DND-41 (cell line): ENCODE measurements at regions not wholly inside any gene's neighbourhood (a gene's known extent, or its start where the extent isn't known, plus 50 kb on each side); places are given as distances from the start of the nearest gene placed in this dataset.

Experiments
- EZH2 ChIP-seq: IDR thresholded peaks from 3 replicates; pipeline ENCODE4 v1.6.1; 2012; ENCODE audit warnings: borderline replicate concordance, low read depth, mild to moderate bottlenecking, moderate library complexity, low read length, inconsistent platforms; ENCODE audit not compliant: severe bottlenecking
- TF ChIP-seq, protein P1 (sequence below): IDR thresholded peaks from 2 replicates; pipeline ENCODE4 v1.5.1; 2012; ENCODE audit warnings: borderline replicate concordance, low read length, moderate library complexity, mild to moderate bottlenecking; ENCODE audit not compliant: poor library complexity, severe bottlenecking; ENCODE audit errors: extremely low read depth

DNA sequence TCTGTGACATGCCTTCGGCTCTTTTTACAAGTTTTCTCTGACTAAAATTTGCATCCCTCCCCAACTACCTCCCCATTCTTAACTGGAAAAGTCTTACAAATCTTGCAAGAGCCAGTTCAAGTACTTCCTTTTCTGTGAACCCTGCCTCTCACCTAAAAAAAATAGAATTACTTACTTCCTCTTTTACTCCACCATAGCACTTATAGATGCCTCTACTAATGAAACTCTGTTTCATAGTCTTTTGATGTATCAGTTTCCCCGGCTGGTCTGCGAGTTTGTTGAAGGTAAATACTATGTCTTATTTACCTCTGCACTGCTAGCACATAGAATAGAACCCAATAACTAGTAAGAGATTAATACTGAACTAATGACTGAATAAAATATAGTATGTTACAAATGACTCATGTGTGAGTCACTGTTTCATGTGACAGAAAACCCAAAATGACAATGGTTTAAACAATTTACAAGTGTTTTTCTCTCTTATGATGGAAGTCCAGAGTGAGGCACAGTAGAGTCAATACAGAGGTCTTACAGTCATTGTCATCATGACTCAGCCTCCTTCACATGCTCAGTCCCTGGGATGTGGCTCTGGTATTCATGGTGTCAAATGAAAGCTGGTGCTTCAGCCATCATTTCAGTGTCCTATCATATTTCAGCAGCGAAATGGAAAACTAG lies 393.5 kb downstream of the RSL24D1 start:
- TF ChIP-seq, protein P1, sequence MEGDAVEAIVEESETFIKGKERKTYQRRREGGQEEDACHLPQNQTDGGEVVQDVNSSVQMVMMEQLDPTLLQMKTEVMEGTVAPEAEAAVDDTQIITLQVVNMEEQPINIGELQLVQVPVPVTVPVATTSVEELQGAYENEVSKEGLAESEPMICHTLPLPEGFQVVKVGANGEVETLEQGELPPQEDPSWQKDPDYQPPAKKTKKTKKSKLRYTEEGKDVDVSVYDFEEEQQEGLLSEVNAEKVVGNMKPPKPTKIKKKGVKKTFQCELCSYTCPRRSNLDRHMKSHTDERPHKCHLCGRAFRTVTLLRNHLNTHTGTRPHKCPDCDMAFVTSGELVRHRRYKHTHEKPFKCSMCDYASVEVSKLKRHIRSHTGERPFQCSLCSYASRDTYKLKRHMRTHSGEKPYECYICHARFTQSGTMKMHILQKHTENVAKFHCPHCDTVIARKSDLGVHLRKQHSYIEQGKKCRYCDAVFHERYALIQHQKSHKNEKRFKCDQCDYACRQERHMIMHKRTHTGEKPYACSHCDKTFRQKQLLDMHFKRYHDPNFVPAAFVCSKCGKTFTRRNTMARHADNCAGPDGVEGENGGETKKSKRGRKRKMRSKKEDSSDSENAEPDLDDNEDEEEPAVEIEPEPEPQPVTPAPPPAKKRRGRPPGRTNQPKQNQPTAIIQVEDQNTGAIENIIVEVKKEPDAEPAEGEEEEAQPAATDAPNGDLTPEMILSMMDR, result no peak
- TF ChIP-seq EZH2, result no peak
